ENCODE measurements at regions not wholly inside any gene's neighbourhood (a gene's known extent, or its start where the extent isn't known, plus 50 kb on each side); places are given as distances from the start of the nearest gene placed in this dataset.

DNA sequence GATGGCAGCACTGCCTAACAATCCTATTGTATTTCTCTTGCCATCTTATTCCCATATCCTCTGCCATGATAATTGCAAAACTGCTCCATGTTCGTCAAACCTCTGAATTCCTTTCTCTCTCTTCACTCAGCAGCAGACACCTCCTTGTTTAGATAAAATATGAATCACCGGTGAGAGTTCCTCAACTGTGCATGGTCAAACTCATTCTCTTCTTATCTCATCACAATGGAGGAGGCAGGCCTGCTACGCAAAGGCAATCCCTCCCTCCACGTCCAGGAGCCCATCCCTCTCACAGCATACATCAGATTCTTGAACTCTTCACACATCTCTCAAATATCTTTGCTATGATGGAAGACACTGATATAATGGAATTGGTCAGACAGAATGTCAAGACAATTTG lies 90.1 kb upstream of the DAAM1 start:
- Histone ChIP-seq H3K79me2 (ENCODE audit: control insufficient read depth, insufficient read depth, low read length) (no peaks in the 10 kb centered on the region), H3K27me3 (ENCODE audit: control insufficient read depth in 2 of 2, insufficient read depth in 2 of 2, low read length in 2 of 2) (peaks cover 2 to 6% of the 10 kb centered on the region in 2 experiments), H3K9me3 (replicated peaks; ENCODE audit: control insufficient read depth, insufficient read depth, low read length) (no peaks in the 10 kb centered on the region), H4K20me1 (replicated peaks; ENCODE audit: control insufficient read depth, extremely low read depth, insufficient read depth, low read length) (no peaks in the 10 kb centered on the region), H3K9me1 (replicated peaks; ENCODE audit: control insufficient read depth, extremely low read depth, insufficient read depth, low read length) (no peaks in the 10 kb centered on the region), H3K27ac (ENCODE audit: insufficient read depth, low read depth, low read length) (no peak overlapping the region), H3K4me2 (ENCODE audit: insufficient read depth, low read length) (no peak overlapping the region), H3K9ac (replicated peaks; ENCODE audit: extremely low read depth, insufficient read depth, low read length) (no peak overlapping the region), H3K4me3 (replicated peaks in 1 of 3; ENCODE audit: insufficient read depth in 1 of 3, low read depth in 1 of 3, low read length in 3 of 3) (no peak overlapping the region), H3K4me1 (ENCODE audit: control insufficient read depth, extremely low read depth, insufficient read depth, low read length) (no peaks in the 10 kb centered on the region), H2AFZ (ENCODE audit: low read depth, low read length) (no peak overlapping the region), H3K36me3 (ENCODE audit: control insufficient read depth in 2 of 2, extremely low read depth in 1 of 2, insufficient read depth in 2 of 2, low read length in 2 of 2) (no peaks in the 10 kb centered on the region)
- dilution Hi-C loops (cut with MboI; ENCODE audit: extremely low pct_ligation_motif_present, low sequenced_read_pairs), result no loop called here
- FAIRE-seq (no peak), DNase-seq (ENCODE audit: low read depth, low spot score) (no peak)
- intact Hi-C loops (cut with micrococcal nuclease), result no loop called here
- BruUV-seq (replicated peaks), result no TSS peak
- TF ChIP-seq, protein P1, sequence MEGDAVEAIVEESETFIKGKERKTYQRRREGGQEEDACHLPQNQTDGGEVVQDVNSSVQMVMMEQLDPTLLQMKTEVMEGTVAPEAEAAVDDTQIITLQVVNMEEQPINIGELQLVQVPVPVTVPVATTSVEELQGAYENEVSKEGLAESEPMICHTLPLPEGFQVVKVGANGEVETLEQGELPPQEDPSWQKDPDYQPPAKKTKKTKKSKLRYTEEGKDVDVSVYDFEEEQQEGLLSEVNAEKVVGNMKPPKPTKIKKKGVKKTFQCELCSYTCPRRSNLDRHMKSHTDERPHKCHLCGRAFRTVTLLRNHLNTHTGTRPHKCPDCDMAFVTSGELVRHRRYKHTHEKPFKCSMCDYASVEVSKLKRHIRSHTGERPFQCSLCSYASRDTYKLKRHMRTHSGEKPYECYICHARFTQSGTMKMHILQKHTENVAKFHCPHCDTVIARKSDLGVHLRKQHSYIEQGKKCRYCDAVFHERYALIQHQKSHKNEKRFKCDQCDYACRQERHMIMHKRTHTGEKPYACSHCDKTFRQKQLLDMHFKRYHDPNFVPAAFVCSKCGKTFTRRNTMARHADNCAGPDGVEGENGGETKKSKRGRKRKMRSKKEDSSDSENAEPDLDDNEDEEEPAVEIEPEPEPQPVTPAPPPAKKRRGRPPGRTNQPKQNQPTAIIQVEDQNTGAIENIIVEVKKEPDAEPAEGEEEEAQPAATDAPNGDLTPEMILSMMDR (IDR thresholded peaks at IDR 0.05; ENCODE audit: extremely low read depth in 1 of 2, insufficient read depth in 1 of 2, low read depth in 1 of 2, low read length in 2 of 2), result no peak
- TF ChIP-seq, protein P2, sequence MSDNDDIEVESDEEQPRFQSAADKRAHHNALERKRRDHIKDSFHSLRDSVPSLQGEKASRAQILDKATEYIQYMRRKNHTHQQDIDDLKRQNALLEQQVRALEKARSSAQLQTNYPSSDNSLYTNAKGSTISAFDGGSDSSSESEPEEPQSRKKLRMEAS (IDR thresholded peaks at IDR 0.05; ENCODE audit: insufficient read depth, insufficient read length), result no peak
- TF ChIP-seq JUN (IDR thresholded peaks at IDR 0.05; ENCODE audit: borderline replicate concordance, insufficient read depth, insufficient read length, low read depth), result no peak
- no peak for TF ChIP-seq POLR2A (IDR thresholded peaks at IDR 0.05; ENCODE audit: low read depth, low read length)
- TF ChIP-seq FOS (IDR thresholded peaks at IDR 0.05; ENCODE audit: borderline replicate concordance, insufficient read depth, low read length), result no peak
- TF ChIP-seq POLR2AphosphoS5 (IDR thresholded peaks at IDR 0.05; ENCODE audit: insufficient read depth, low read depth, low read length), result no peak
- TF ChIP-seq MYC (IDR thresholded peaks at IDR 0.05; ENCODE audit: low read depth, low read length), result no peak
- TF ChIP-seq EZH2 (IDR thresholded peaks at IDR 0.05; ENCODE audit: borderline replicate concordance, low read depth, low read length, severe bottlenecking), result no peak
- TF ChIP-seq GATA2 (IDR thresholded peaks at IDR 0.05; ENCODE audit: insufficient read depth, insufficient read length, low read depth, low read length), result no peak
- POLR2A ChIA-PET, result no interaction called here
- CTCF ChIA-PET, result no interaction called here
